ENCODE measurements at regions not wholly inside any gene's neighbourhood (a gene's known extent, or its start where the extent isn't known, plus 50 kb on each side); places are given as distances from the start of the nearest gene placed in this dataset.

DNA sequence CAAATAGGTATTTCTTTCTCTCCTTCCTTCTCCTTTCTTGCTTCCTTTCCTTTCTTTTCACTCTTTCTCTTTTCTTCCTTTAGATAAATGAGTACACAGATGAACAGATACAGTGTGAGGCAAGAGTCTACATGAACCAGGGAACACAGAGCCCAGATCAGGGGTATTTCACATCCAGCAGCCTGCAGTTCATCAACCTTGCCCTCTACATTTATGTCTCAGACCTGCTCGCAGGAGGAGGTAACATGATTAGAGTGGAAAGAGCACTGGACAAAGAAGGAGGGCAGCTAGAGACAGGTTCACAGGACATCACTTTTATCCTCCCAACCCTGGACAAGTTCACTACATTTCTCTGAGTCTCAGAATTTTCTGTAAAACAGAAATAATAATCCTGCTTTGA is 773.1 kb downstream of the NTRK3 start:
- TF ChIP-seq OSR1 (CRISPR knock-in tag; IDR thresholded peaks at IDR 0.05) (no peak), TCF4 (CRISPR knock-in tag; IDR thresholded peaks at IDR 0.05; ENCODE audit: borderline replicate concordance) (no peak)
- ATAC-seq = no peak

DNA sequence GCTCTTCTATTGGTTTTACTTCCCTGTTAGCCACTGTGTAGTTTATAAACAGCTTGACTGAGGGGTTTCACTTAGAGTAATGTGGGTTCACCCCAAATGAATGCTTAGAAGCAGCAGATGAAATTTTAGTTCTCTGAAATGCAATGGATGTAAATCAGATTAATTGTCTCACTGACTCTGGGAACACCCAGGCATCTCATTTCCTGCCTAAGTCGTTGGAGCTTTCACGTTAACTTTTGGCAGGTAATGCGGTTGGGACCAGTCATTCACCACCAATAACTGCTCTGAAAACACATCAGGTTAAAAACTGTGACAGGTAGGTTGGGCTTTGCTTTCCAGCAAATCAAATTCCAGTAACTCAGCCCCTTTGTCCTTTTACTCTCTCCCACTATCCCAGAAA is 775.4 kb downstream of the NTRK3 start:
- ATAC-seq = no peak
- no peak for TF ChIP-seq ESRRG (CRISPR knock-in tag; IDR thresholded peaks at IDR 0.05)
- TF ChIP-seq, protein P1, sequence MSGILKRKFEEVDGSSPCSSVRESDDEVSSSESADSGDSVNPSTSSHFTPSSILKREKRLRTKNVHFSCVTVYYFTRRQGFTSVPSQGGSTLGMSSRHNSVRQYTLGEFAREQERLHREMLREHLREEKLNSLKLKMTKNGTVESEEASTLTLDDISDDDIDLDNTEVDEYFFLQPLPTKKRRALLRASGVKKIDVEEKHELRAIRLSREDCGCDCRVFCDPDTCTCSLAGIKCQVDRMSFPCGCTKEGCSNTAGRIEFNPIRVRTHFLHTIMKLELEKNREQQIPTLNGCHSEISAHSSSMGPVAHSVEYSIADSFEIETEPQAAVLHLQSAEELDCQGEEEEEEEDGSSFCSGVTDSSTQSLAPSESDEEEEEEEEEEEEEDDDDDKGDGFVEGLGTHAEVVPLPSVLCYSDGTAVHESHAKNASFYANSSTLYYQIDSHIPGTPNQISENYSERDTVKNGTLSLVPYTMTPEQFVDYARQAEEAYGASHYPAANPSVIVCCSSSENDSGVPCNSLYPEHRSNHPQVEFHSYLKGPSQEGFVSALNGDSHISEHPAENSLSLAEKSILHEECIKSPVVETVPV (CRISPR knock-in tag; IDR thresholded peaks at IDR 0.05) = no peak
- TF ChIP-seq TOX (CRISPR knock-in tag; IDR thresholded peaks at IDR 0.05; ENCODE audit: borderline replicate concordance) = no peak
- no peak for TF ChIP-seq SNAI2 (CRISPR knock-in tag; IDR thresholded peaks at IDR 0.05)
- no peak for TF ChIP-seq ISL1 (CRISPR knock-in tag; IDR thresholded peaks at IDR 0.05)
- TF ChIP-seq OSR1 (CRISPR knock-in tag; IDR thresholded peaks at IDR 0.05) = no peak
- no peak for TF ChIP-seq ZFP3 (CRISPR knock-in tag; IDR thresholded peaks at IDR 0.05)
- no peak for TF ChIP-seq CSDC2 (CRISPR knock-in tag; IDR thresholded peaks at IDR 0.05)
- no peak for TF ChIP-seq GLIS3 (CRISPR knock-in tag; IDR thresholded peaks at IDR 0.05)
- no peak for TF ChIP-seq RARB (CRISPR knock-in tag; IDR thresholded peaks at IDR 0.05)
- TF ChIP-seq, protein P2, sequence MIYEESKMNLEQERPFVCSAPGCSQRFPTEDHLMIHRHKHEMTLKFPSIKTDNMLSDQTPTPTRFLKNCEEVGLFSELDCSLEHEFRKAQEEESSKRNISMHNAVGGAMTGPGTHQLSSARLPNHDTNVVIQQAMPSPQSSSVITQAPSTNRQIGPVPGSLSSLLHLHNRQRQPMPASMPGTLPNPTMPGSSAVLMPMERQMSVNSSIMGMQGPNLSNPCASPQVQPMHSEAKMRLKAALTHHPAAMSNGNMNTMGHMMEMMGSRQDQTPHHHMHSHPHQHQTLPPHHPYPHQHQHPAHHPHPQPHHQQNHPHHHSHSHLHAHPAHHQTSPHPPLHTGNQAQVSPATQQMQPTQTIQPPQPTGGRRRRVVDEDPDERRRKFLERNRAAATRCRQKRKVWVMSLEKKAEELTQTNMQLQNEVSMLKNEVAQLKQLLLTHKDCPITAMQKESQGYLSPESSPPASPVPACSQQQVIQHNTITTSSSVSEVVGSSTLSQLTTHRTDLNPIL (CRISPR knock-in tag; IDR thresholded peaks at IDR 0.05; ENCODE audit: low read depth) = no peak
- no peak for TF ChIP-seq ARNTL (CRISPR knock-in tag; IDR thresholded peaks at IDR 0.05; ENCODE audit: borderline replicate concordance, low read depth)
- TF ChIP-seq ZNF70 (CRISPR knock-in tag; IDR thresholded peaks at IDR 0.05) = no peak
- no peak for TF ChIP-seq ZNF8 (CRISPR knock-in tag; IDR thresholded peaks at IDR 0.05)
- TF ChIP-seq ZNF565 (CRISPR knock-in tag; conservative IDR thresholded peaks at IDR 0.05; ENCODE audit: low read depth) = no peak
- TF ChIP-seq ZFP30 (CRISPR knock-in tag; IDR thresholded peaks at IDR 0.05) = no peak
- TF ChIP-seq BACH2 (CRISPR knock-in tag; IDR thresholded peaks at IDR 0.05; ENCODE audit: borderline replicate concordance) = no peak

DNA sequence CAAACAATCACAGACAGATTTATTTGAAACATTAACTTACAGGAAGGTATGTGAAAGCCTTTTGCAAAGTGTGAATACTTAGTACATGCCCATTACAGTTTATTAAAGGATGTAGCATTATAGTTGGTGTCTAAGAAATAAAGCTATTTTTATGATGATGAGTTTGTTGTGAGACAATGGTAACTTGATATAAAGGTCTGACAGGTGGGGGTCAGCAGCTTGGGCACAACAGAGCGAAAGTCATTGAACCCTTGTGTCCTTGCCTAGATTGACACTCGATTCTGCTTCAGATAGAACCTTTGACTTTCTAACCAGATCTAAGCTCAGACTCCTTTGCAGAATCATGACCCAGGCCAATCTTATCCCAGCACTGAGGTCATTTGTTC is 777.9 kb downstream of the NTRK3 start:
- TF ChIP-seq ZNF565 (CRISPR knock-in tag; conservative IDR thresholded peaks at IDR 0.05; ENCODE audit: low read depth) (no peak), TOX (CRISPR knock-in tag; IDR thresholded peaks at IDR 0.05; ENCODE audit: borderline replicate concordance) (no peak), ZC3H10 (CRISPR knock-in tag; IDR thresholded peaks at IDR 0.05) (no peak), RARB (CRISPR knock-in tag; IDR thresholded peaks at IDR 0.05) (no peak), SNAI2 (CRISPR knock-in tag; IDR thresholded peaks at IDR 0.05) (no peak), OSR1 (CRISPR knock-in tag; IDR thresholded peaks at IDR 0.05) (no peak), TCF4 (CRISPR knock-in tag; IDR thresholded peaks at IDR 0.05; ENCODE audit: borderline replicate concordance) (no peak), ISL1 (CRISPR knock-in tag; IDR thresholded peaks at IDR 0.05) (no peak), ZNF8 (CRISPR knock-in tag; IDR thresholded peaks at IDR 0.05) (no peak), CSDC2 (CRISPR knock-in tag; IDR thresholded peaks at IDR 0.05) (no peak)
- TF ChIP-seq, protein P3, sequence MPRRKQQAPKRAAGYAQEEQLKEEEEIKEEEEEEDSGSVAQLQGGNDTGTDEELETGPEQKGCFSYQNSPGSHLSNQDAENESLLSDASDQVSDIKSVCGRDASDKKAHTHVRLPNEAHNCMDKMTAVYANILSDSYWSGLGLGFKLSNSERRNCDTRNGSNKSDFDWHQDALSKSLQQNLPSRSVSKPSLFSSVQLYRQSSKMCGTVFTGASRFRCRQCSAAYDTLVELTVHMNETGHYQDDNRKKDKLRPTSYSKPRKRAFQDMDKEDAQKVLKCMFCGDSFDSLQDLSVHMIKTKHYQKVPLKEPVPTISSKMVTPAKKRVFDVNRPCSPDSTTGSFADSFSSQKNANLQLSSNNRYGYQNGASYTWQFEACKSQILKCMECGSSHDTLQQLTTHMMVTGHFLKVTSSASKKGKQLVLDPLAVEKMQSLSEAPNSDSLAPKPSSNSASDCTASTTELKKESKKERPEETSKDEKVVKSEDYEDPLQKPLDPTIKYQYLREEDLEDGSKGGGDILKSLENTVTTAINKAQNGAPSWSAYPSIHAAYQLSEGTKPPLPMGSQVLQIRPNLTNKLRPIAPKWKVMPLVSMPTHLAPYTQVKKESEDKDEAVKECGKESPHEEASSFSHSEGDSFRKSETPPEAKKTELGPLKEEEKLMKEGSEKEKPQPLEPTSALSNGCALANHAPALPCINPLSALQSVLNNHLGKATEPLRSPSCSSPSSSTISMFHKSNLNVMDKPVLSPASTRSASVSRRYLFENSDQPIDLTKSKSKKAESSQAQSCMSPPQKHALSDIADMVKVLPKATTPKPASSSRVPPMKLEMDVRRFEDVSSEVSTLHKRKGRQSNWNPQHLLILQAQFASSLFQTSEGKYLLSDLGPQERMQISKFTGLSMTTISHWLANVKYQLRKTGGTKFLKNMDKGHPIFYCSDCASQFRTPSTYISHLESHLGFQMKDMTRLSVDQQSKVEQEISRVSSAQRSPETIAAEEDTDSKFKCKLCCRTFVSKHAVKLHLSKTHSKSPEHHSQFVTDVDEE (CRISPR knock-in tag; IDR thresholded peaks at IDR 0.05) = no peak
- ATAC-seq = no peak

DNA sequence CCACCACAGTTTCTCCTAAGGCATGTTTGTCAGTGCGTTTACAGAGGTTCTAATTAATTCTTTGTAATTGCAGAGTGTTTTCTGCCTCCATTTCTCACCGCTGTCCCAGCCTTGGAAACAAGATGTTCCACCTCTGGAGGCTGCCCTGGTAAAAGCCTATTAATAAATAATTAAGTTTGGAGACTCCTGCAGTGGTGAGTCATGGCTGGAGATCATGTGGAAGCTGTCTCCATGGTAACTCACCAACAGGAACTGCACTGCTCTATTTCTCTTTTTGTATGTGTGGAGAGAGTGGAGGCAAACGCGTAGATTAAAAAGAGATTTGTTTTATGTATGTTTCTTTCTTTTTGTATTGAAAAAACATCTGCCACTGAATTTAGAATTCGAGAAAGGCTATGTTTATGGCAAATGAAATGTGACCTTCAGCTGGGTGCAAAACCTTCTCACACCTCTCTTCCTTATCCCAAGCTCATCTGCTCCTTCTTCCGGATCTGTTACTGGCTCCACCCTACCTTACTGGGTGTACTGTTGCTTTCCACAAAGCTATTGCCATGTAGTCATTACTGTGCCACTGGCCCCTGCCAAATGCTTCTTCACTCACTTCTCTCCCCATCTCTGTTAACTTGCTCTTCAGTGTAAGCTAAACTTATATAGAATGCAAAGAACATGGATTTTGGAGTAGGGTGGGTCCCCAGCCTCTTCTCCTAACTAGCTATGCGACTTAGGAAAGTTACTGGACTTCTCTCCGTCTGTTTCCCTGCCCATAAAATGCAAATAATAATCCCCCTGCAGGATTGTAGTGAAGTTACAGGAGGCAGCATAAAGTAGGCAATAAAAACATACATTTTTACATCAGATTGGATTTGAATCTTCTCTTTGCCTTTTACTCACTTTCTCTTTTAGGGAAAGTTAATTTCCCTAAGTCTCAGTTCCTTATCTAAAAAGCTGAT is 778.5 kb downstream of the NTRK3 start:
- ATAC-seq = peak; percentile 99
- TF ChIP-seq ARNTL (CRISPR knock-in tag; IDR thresholded peaks at IDR 0.05; ENCODE audit: borderline replicate concordance, low read depth) (no peak), TCF4 (CRISPR knock-in tag; IDR thresholded peaks at IDR 0.05; ENCODE audit: borderline replicate concordance) (peak; percentile 35; the same call in 1 of the 2 replicates), CSDC2 (CRISPR knock-in tag; IDR thresholded peaks at IDR 0.05) (no peak), ZFP3 (CRISPR knock-in tag; IDR thresholded peaks at IDR 0.05) (no peak), ISL1 (CRISPR knock-in tag; IDR thresholded peaks at IDR 0.05) (peak; percentile 44; the same call in 1 of the 2 replicates)

Data from SK-N-SH treated with all-trans-retinoic acid at 6 μM for 48 hours (cell line).